GM08714 (cell line): ENCODE measurements at regions not wholly inside any gene's neighbourhood (a gene's known extent, or its start where the extent isn't known, plus 50 kb on each side); places are given as distances from the start of the nearest gene placed in this dataset.

Experiments
- H3K4me3 ChIP-seq: fragments of 200-500 bp; sonication (Bioruptor generic); 2 replicates; pipeline ENCODE4 v1.5.1; 2014; ENCODE audit warnings: mild to moderate bottlenecking, low read length, inconsistent platforms
- ZNF274 ChIP-seq: IDR thresholded peaks from 2 replicates; pipeline ENCODE4 v1.6.1; 2012; ENCODE audit warnings: mild to moderate bottlenecking, low read depth, low read length

- H3K4me3 ChIP-seq, result no peak overlapping the region
- no peak for TF ChIP-seq ZNF274
These were observed 331.3 kb downstream of the CYRIA start for GRCh38 chr2:16334366-16334765.

DNA sequence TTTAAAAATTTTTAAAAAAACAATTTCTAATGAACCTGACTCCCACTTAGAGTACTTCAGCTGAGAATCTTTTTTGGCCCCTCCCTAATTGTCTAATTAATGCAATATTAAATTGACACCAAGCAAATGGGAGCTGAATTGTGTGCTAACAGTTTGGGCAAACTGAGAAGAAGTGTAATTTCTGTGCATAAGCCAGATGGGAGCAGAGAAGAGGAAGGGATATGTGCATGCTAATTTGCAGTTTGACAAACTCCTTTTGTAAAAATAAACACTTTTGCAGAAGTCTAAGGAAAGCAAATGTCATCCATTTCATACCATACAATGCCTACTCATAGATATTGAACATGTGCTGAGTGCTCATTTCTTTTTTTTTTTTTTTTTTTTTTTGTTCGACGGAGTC is 332.0 kb downstream of the CYRIA start:
- no peak overlapping the region for H3K4me3 ChIP-seq
- TF ChIP-seq ZNF274, result no peak

DNA sequence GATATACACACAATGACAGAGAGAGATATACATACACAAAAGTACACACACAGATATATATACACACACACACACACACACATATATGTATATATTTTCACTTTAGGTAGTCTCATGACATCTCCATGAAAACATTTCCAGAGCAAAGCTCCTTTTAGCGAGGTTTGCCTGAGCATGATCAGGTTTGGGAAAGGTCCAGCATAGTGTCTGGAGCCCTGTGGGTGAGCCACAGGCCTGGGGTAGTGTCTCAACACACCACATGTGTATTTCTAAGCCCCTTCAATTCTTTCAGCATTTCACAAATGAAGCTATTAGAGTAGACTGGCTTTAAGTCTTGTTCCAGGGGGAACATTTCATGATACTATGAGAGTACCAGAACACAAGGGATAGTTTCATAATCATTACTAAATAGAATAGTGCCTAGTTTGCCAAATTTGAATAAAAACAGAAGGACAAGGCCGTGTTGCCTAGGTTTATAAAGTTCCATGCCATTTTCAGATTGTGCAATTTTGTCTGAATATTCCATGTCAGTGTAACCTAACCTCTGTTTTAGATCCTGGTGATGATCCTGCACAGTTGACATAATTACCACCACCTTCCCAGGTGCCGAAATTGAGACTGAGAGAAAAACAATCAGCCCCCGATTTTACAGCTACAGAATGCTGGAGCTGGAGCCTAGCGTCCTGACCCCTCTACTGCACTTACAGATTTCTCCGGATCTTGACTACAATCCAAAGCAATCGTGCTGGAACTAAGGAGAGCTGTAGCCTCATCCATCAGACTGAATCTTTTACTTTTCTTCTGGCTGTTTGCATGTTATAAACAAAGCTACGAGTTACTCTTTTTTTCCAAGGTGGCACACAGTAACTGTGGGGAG is 332.7 kb downstream of the CYRIA start:
- H3K4me3 ChIP-seq, result no peak overlapping the region
- no peak for TF ChIP-seq ZNF274

- TF ChIP-seq ZNF274, result no peak
These were observed 333.9 kb downstream of the CYRIA start for GRCh38 chr2:16331772-16332171.

DNA sequence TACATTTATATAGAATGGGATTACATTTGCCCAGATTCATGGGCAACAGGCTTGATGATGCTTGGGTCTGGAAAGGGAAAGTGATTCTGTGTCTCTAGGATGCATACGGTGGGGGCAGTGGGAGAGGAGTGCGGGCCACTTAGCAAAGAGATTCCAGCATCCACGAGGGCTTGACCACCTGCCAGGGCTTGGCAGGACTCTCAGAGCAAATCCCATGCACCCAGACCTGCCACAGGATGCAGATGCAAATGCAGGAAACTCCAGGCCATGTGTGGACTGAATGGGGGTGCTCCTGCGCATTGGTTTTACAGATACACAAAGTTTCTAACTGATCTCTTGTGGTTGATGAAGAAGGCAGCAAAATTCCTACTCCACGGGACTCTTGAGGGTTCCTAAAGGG is 334.7 kb downstream of the CYRIA start:
- TF ChIP-seq ZNF274, result no peak
- H3K4me3 ChIP-seq, result no peak overlapping the region

More at GRCh38 chr2:16331772-16332171, 333.9 kb downstream of the CYRIA start:
- no peak overlapping the region for H3K4me3 ChIP-seq

- no peak for TF ChIP-seq ZNF274
- H3K4me3 ChIP-seq, result no peak overlapping the region
These were observed 335.1 kb downstream of the CYRIA start for GRCh38 chr2:16330571-16330970.

DNA sequence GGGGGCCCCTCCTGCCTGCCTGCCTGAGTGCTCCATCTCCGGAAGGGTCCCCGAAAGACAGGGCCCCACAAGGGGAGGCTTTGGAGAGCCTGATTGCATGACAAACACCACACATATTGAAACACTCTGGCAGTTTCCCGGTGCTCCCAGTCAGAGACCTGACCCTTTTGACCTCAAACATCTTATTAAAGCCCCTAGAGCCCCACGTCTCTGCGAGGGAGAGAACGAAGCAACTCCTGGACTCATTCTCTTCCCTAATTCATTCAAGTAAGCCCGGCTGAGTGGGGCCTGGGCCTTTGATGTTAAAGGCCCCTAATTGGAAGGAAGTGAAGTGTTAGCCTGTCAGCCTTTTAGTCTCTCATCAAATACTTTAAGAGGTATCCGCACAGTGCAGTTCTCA is 335.6 kb downstream of the CYRIA start:
- no peak overlapping the region for H3K4me3 ChIP-seq
- TF ChIP-seq ZNF274, result no peak

DNA sequence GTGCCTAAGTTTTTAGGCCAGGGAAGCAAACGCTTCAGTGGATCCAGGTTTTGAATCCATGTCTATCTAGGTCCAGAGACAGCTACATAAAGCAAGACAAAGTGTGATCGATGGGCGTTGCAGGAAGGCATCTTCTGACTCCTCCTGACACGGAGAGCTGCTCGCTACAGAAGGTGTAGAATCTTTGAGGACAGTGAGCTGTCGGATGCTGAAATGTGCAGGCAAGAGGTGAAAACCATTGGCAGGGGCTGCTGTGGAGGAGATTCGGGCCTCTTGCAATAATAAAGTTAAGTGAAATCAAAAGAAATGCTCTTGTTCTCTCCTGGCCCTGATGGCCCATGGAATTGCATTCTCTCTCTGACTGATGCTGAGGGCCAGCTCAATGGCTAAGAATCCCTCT is 336.2 kb downstream of the CYRIA start:
- TF ChIP-seq ZNF274, result no peak
- H3K4me3 ChIP-seq, result no peak overlapping the region

DNA sequence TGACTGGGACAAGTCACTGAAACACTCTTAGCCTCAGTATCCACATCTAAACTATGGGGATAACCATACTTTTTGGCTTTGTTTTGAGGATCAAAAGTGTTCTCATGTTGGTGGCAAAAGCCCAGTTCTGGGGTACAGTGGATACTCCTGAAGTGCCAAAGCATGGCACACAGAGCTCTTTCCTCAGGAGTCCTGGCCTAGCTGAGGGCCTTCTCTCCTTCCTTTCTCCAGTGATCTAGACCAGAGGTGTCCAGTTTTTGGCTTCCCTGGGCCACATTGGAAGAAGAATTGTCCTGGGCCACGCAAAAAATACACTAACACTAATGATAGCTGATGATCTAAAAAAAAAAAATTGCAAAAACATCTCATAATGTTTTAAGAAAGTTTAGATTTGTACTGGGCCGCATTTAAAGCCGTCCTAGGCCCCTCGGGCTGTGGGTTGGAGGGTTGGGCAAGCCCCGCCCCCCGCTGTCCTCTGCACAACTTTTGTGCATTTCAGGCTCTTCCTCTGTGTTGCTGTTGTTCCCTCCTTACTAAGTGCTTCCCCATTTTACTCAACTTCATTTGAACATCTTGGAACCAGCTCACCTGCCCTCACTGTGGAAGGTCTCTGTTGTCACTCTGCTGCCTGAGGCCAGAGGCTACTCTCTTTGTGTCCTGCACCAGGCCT is 337.0 kb downstream of the CYRIA start:
- TF ChIP-seq ZNF274, result no peak
- no peak overlapping the region for H3K4me3 ChIP-seq

DNA sequence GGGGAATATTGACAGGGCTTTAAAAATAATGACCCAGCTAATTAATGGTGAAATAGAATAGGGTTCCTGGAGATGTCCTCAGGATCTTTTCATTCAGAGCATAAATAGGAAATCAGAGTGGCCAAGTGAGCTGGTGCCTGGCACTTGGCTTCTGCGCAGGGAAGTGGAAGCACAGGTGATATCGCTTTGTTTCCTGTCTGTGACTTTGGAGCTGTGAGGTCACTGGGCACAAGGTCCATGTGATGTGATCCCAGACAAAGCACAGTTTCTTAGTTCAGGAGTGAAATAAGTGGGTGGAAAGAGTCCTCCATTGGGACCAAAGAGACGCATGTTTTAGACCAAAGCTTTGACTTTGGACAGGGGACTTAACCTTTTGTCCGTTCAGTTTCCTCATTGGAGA is 338.3 kb downstream of the CYRIA start:
- no peak for TF ChIP-seq ZNF274
- H3K4me3 ChIP-seq, result no peak overlapping the region

DNA sequence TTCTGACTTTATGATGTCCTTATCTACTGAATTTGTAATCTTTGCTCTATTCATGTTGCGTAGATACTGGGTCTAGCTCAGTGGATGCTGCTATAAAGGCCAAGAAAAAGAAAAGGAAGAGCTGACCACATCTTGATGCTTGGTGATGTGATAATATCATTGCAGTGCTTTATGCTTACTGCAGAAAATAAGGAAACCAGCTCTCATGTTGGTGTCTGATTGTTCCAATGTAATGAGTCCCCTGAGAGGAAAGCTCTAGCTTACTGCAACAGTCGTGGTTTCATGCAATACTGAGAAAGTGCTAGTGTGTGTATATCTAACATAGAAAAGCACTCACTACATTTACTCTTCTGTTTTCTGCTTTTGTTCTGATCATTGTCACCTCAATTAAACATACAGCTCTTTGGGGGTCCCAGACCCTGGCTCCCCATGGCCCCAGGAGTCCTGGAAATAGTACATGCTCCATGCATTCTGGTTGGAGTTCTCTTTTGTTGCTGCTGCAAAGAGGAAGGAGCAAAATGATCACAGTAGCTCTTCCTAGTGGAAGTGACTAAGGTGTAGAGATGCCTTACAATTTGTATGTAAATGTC is 338.8 kb downstream of the CYRIA start:
- no peak for TF ChIP-seq ZNF274
- no peak overlapping the region for H3K4me3 ChIP-seq

GRCh38 chr2:16325976-16326510 is 339.6 kb downstream of the CYRIA start:
- TF ChIP-seq ZNF274, result no peak
- no peak overlapping the region for H3K4me3 ChIP-seq

DNA sequence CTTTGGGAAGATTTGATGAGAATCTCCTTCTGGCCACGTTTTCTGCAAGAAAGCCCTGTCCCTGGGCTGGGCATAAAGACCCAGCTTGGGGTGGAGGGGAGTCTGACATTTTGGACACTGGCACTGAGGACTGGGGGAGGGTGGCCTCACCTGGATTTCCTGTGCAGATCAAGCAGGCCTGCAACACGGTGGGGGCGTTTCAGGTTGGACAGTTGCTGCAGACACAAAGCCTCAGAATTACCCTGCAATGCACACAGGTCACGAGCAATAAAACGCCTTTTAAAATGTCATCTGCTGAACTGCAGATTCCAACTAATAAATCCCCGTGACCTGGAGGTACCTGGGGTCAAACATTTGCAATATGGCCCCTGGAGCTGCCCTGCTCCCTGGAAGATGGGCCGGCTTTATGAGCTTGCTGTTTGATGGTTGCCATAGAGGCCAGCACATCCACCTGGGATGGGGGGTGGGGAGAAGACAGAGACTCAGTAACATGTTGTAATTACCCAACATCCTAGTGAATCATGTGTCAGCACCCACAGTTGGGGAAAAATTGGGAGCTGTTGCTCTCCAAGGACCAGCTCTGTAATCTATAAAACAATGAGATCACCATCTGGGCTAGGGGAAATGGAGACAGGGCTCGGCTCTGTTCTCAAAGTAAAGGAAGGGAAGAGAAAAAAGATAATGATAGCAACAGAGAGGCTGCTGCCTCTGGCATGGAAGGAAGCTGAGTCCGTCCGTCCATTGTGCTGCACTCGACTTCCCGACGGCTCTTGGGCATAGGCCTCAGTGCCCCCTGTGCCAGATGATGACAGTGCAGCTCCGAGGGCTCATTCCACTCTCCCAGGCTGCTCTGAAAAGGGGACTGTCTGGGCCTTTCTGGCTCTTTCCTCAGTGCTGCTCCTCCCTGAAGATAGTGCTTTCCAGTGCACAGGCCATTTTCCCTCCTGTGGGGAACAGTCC is 340.3 kb downstream of the CYRIA start:
- no peak overlapping the region for H3K4me3 ChIP-seq
- TF ChIP-seq ZNF274, result no peak

- H3K4me3 ChIP-seq, result no peak overlapping the region
- TF ChIP-seq ZNF274, result no peak
These were observed 341.1 kb downstream of the CYRIA start for GRCh38 chr2:16324544-16324937.
